Adrenal gland (tissue), 9 donors: ENCODE measurements at regions not wholly inside any gene's neighbourhood (a gene's known extent, or its start where the extent isn't known, plus 50 kb on each side); places are given as distances from the start of the nearest gene placed in this dataset.

Experiments used
- DNase-seq, 7 donors: peaks; one replicate each; pipeline ENCODE4 v3.0.0-alpha.2; 2019 to 2020
- H3K27ac ChIP-seq, 5 donors: fragments of 200-600 bp; sonication (generic) in 4 of 5; 1 replicate in 3 of 5; 2 replicates in 2 of 5; pipeline versions ENCODE4 v1.5.1 to v1.8.0; 2016 to 2020; ENCODE audit warnings: mild to moderate bottlenecking in 1 of 5
- H3K27me3 ChIP-seq: fragments of 200-600 bp; 2 replicates; pipeline ENCODE4 v1.8.0; 2021
- H3K36me3 ChIP-seq, 2 donors: fragments of 200-600 bp; replicated peaks in 1 of 2; 1 replicate in 1 of 2; 2 replicates in 1 of 2; pipeline versions ENCODE4 v1.5.1 to v1.8.0; 2018 to 2022
- H3K4me1 ChIP-seq, 2 donors: fragments of 200-600 bp; replicated peaks in 1 of 2; 1 replicate in 1 of 2; 2 replicates in 1 of 2; pipeline versions ENCODE4 v1.5.1 to v1.8.0; 2018 to 2021
- H3K4me3 ChIP-seq, 4 donors: fragments of 200-600 bp; sonication (generic) in 3 of 4; one replicate each; pipeline ENCODE4 v1.5.1; 2016 to 2018
- H3K9me3 ChIP-seq, 3 donors: fragments of 200-600 bp; sonication (generic) in 1 of 3; replicated peaks in 1 of 3; 1 replicate in 2 of 3; 2 replicates in 1 of 3; pipeline versions ENCODE4 v1.5.1 to v1.8.0; 2016 to 2021
- CTCF ChIP-seq, 6 experiments: fragments of 450-650 bp in 4 of 6; fragments of 200-600 bp in 2 of 6; sonication (generic) in 1 of 6; IDR thresholded peaks; 1 replicate in 5 of 6; 2 replicates in 1 of 6; pipeline versions ENCODE4 v1.5.1 to v1.8.0; 2016 to 2021; ENCODE audit warnings: antibody characterized with exemption in 6 of 6, mild to moderate bottlenecking in 2 of 6, moderate library complexity in 1 of 6
- POLR2A ChIP-seq, 2 donors: fragments of 450-650 bp; IDR thresholded peaks; one replicate each; pipeline ENCODE4 v1.6.1; 2017; ENCODE audit warnings: antibody characterized with exemption in 2 of 2, mild to moderate bottlenecking in 2 of 2, moderate library complexity in 1 of 2
- WGBS, 4 donors: extraction: QIAGEN DNeasy Blood & Tissue Kit in 2 of 4; methylation state at CpG; one replicate each; pipeline versions ENCODE4 v1.1.5 to v1.1.7; 2013 to 2017; 5-methylcytosine and 5-hydroxymethylcytosine counted together
- intact Hi-C, 2 donors: fragments of 100-400 bp; cut with DNase I; formaldehyde crosslinking; loops; one replicate each; pipeline versions ENCODE4 v1.14.1 to v1.15.0; 2022 to 2023
- donor health status: healthy with polysubstance abuse.
- donor health status: Bipolar disorder and iron deficiency.
- donor health status: DM: yes; HTN: yes; CAD: no.
- donor health status: DM: no; HTN: no; CAD: no.
- donor health status: DM: no; HTN: no; CAD: no.

GRCh38 chr6:125485757-125486156 is 184.0 kb upstream of the HDDC2 start:
- Histone ChIP-seq H3K27ac (no peak overlapping the region), H3K4me1 (no peaks in the 10 kb centered on the region), H3K9me3 (no peaks in the 10 kb centered on the region), H3K27me3 (no peaks in the 10 kb centered on the region), H3K36me3 (no peaks in the 10 kb centered on the region), H3K4me3 (no peak overlapping the region)
- no peak for DNase-seq
- intact Hi-C loops, result no loop called here
- 59 to 85% (median 74%) methylated on average over 4 of the region's 4 CpGs for WGBS, 4 donors
- TF ChIP-seq POLR2A (IDR thresholded peaks at IDR 0.05) (no peak), CTCF (IDR thresholded peaks at IDR 0.05) (no peak)

GRCh38 chr6:125486881-125487280 is 185.1 kb upstream of the HDDC2 start:
- no peak overlapping the region for H3K27ac ChIP-seq
- no peak overlapping the region for H3K4me3 ChIP-seq
- H3K27me3 ChIP-seq, result no peaks in the 10 kb centered on the region
- H3K36me3 ChIP-seq, result no peaks in the 10 kb centered on the region
- no peak for DNase-seq
- WGBS, 4 donors, result 69 to 82% (median 77%) methylated on average over 2 of the region's 2 CpGs
- TF ChIP-seq POLR2A (IDR thresholded peaks at IDR 0.05), result no peak
- TF ChIP-seq CTCF (IDR thresholded peaks at IDR 0.05), result no peak
- intact Hi-C loops, result no loop called here
- H3K4me1 ChIP-seq, result no peaks in the 10 kb centered on the region
- H3K9me3 ChIP-seq, result no peaks in the 10 kb centered on the region

GRCh38 chr6:125489579-125490285 is 188.0 kb upstream of the HDDC2 start:
- Histone ChIP-seq H3K27ac (no peak overlapping the region), H3K9me3 (no peaks in the 10 kb centered on the region), H3K36me3 (no peaks in the 10 kb centered on the region), H3K4me3 (no peak overlapping the region), H3K27me3 (no peaks in the 10 kb centered on the region), H3K4me1 (no peaks in the 10 kb centered on the region)
- WGBS, 4 donors, result 53 to 55% (median 54%) methylated on average over 2 of the region's 2 CpGs
- DNase-seq, result no peak
- intact Hi-C loops, result no loop called here
- no peak for TF ChIP-seq POLR2A (IDR thresholded peaks at IDR 0.05)
- TF ChIP-seq CTCF (IDR thresholded peaks at IDR 0.05), result no peak

GRCh38 chr6:125491860-125492618 is 190.3 kb upstream of the HDDC2 start:
- WGBS, 4 donors, result 81 to 85% (median 83%) methylated on average over 8 of the region's 8 CpGs
- intact Hi-C loops, result no loop called here
- Histone ChIP-seq H3K9me3 (no peaks in the 10 kb centered on the region), H3K27ac (no peak overlapping the region), H3K36me3 (no peaks in the 10 kb centered on the region), H3K4me1 (no peaks in the 10 kb centered on the region), H3K27me3 (no peaks in the 10 kb centered on the region), H3K4me3 (no peak overlapping the region)
- TF ChIP-seq POLR2A (IDR thresholded peaks at IDR 0.05), result no peak
- TF ChIP-seq CTCF (IDR thresholded peaks at IDR 0.05), result no peak
- no peak for DNase-seq
